AG08395 (cell line): ENCODE measurements at regions not wholly inside any gene's neighbourhood (a gene's known extent, or its start where the extent isn't known, plus 50 kb on each side); places are given as distances from the start of the nearest gene placed in this dataset.

Experiments
- DNase-seq: peaks from one replicate; pipeline ENCODE4 v3.0.0; 2012; ENCODE audit warnings: mixed read lengths, low spot score

DNA sequence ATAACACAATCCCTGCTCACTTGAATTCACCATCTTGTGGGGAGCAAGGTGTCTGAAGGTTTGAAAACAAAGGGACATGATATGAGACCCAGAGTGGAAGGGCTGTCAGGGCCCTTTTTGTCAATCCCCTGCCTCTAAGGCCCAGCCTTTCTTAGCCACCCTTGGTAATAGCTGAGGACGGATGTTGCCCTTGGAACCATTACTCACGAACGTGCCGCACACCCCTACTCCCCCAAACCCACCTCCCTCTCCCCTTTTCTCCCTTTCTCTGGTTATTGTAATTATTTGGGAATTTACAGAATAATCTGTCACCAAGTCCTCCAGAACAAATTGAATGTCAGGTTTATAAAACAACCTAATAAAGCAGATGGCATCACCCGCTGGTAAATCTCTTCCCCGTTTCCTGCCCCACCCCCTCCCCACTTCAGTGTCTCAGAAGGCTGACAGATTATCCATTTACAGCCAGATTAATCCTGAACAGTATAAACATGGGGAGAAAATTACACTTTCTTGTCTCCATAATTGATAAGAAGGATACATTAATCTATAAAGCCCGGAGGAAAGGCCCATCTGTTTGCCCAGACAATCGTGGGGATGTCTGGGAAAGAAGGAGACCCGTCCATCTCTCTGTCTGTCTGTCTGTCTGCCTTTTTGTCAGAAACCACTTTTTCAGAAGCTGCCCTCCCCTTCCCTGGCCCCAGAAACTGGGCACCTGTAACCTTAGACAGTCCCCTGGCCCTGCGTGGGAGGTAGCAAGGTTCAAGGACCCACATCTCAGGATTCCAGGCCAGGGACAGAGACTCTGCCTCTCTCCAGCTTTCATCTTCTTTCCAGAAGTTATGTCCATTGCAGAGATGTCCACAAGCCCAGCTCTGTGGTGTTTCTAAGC lies 60.6 kb upstream of the CD34 start:
- no peak for DNase-seq

DNA sequence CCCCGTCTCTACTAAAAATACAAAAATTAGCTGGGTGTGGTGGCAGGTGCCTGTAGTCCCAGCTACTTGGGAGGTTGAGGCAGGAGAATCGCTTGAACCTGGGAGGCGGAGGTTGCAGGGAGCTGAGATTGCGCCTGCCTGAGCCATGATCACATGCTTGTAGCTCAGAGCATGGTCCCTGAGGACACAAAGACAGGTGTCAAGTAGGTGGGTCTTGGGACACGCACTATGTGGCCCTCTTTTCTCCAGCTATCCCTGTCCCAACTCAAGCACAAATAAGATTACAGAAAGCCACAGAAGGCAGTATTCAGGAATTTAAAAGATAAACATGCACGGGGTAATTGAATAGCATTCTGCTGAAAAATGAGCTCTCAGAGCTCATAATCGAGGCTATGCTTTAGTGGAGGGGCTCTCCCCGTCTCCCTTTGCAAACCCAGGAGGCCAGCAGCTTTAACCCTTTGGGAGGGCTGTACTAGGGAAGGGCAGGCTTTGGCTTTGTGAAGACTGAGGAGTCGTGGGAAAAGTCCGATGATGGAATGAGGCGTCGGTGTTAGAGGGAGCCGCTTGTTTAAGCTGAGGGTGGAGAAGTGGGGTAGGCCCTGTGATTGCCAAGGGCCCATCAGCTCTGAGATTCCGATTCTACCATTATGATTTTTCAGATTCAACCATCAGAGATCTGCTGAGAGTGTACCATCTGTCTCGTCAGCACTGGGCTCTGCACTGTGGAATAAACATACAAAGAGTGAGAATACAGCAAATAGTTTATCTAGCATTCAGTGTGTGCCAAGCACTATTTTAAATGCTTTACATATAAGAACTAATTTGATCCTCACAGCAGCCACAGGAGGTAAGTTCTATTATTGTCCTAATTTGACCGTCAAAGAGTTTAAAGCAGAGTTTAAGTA lies 59.7 kb upstream of the CD34 start:
- DNase-seq, result no peak

DNA sequence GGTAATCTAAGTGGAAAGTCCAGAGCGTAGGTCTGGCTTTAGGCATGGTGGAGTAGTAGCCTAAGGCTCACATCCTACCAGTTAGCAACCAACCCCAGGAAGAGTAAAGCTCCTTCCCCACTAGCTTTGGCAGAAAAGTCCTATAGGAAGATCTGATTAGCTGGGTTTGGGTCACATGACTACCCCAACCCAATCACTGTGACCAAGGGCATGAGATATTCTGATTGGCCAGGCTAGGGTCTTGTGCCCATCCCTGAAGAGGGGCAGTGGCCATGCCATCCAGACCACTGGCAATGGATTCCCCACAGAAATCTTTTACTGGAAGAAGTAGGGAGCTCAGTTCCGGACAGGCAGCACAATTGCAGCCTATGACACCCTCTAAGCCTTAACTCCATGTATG lies 58.6 kb upstream of the CD34 start:
- DNase-seq, result no peak

DNA sequence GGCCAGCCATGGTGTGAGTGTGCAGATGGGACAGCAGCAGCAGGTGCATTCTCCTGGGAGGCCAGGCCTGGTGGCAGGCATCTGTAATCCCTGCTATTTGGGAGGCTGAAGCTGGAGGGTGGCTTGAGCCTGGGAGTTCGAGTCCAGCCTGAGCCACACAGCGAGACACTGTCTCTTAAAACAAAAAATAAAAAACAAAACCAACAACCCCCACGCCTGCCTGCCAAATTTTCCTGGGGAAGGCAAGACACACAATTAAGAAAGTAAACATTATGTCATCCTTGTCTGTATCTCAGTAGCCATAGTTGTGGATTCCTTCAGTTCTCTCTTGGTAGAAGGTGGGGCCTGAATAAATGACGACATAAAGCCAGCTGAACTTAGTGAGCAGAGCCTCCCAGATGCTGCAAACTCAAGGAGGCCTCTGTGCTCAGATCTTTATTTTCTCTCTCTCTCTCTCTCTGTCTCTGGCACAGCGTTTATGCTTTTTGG lies 57.6 kb upstream of the CD34 start:
- DNase-seq, result no peak

DNA sequence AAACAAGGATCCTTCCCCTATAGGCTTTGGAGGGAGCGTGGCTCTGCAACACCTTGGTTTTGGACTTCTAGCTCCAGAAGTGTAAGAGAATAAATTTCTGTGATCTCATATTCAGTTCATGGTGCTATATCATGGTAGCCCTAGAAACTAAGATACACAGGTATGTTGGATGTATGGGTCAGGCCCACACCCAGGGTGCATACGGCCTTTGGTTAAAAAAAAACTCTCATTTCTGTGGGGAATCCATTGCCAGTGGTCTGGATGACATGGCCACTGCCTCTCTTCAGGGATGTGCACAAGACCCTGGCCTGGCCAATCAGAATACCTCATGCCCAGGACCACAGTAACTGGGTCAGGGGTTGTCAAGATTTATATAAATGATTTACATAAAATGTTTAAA lies 56.8 kb upstream of the CD34 start:
- DNase-seq, result no peak

DNA sequence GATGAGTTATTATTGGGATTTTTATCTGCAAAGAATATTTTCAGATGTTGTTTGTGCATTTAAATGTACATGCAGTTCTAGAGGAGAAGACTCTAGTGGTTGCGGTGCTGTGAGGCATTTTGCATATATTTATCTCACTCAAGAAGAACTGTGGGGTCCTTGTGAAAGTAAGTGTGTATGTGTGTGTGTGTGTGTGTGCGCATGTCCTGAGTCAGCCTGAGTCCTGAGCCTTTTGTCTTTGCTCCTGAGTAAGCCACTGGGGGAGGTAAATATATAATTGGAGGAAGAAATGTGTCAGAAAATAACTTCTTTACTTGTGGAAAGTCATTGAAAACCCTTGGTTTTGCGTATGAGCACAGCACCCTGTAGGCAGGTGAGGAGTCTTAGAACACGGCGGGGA lies 55.6 kb upstream of the CD34 start:
- no peak for DNase-seq

DNA sequence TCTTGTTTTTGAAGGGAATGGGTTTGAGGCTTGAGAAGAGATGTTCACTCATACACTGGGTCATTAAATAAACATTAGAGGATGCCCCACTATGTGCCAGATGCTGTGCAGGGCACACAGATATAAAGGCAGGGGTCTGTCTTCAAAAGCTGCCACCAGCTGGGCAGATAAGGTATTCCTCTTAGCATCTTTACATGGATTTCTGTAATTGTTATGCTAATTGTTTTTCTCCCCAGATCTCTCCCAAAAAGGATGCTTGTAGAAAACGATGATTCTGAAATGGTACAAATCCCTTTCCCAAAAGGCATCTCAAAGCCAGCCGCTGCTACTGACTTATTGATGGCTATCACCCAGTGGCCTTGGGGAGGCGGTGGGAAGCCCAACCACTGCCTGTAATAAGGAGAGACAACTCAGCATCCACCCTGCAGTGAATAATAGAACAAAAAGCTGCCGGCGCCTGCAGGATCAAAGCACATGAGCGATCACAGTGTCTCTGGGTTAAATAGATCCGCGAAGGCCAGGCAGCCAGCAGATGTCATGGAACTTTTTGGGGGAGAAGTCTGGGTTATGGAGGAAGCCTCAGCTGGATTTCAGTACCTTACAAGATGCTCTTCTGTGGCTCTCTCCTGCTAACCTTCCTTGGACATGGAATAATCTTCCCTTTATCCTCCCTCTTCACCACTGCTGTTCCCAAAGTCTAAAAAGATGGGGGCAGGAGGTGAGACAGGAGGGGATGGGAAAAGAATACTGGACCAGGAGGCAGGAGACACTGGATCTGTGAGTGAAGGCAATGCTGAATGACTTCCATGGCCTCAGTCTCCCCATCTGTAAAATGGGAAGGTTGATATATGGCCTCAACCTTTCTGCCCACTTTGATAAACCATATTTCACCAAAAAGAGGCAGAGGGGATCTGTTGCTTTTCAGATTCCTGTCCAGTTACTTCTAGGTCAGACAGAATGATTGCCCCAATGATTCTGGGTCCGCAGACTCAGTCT lies 54.8 kb upstream of the CD34 start:
- no peak for DNase-seq

DNA sequence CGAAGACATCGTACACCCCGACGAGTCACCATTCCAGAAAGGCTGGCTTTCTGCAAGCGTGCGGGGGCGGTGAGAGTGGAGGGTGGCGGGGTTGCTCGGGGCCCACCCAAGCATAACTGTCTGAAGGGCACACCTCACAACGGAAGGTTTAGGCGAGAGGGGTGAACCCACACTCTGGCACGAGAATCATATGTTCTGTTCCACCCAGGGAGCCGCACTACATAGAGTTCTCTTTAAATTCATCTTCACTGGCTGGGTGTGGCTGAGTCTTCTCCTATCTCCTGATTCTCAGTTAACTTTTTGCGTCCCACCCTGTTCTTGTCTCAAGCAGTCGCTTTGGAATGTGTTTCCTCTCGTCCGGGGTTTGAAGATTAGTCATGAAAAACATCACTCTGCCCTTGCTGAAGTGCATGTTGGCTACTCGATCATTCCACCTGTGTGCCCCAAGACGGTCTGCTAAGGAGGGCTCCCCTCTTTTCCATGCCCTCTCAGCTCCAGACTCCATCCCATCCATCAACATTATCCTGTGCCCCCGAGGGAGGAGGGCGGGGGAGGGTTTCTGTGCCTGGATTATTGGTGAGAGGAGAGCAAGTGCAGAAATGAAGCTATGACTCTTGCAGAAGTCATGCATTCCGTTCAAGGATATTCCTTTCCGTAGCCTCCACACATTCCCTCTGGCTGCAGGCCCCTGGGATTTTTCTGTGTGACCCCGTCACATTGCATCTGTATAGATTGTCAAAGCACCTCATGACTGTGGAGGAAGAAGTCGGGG lies 53.5 kb upstream of the CD34 start:
- DNase-seq, result no peak

DNA sequence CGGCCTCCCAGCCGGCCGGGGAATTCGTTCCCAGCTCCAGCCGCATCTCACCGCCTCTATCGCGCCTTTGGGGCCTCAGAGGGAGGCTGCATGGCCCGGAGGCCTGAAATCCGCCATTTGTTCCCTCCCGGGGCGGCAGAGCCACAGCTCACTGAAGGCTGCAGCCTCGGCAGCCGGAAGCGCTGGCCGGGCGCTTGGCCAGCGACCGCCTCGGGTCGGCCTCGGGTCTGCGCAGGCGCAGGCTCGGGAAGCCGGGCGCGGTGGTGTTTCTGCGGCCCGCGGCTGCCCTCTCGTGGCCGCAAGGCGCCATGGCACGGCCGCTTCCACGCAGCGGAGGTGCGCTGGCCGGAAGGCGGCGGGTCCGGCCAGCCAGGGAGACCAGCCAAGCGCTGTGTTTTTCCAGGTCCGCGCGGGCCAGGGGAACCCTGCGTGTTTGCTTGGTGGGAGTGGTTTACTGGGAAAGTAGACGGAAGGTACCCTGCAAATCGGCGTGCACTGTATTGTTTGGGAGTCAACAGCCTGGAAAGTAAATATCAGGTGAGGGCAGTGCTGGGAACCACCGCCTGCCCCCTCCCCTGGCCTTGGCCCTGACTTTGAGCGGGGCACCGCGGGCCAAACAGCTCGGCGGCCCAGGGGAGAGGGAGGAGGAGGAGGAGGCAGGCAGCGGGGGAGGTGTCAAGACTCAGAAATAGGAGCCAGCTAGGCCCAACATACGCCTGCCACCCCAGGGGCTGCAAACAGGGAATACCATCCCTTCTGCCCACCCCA lies 52.7 kb upstream of the CD34 start:
- peak; percentile 99 for DNase-seq

DNA sequence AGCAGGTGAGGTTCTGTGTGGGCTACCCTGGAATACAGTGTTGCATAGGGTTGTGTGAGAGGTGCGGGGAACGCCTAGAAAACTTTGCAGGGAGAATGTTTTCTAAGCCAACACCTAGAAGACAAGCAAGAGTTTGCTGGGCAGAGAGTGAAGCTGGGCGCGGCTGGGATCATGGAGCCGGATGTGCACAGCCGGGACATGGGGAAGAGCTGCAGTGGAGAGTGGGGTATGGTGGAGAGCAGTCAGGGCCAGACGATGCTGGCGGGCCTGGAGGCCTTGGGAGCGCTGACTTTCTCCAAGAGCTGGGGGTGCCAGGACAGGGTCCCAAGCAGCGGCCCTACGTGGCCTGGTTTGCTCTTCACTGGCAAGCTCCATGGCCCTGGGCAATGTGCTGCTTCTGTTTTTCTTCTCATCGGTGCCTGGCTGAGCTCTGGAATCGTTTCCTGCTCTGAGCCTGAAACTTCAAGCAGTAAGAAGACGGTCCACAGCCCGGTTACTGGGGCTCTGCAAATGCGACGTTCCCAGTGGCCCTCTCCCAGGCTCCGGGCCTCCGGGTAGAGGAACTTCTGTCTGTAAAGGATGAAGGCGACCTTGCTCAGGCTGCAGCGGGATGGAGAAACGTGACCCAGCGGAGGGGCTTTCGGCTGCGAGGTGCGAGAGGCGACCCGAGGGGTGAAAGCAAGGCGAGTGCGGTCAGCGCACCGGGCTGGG lies 51.9 kb upstream of the CD34 start:
- peak; percentile 43 for DNase-seq
